Smooth muscle cell (in vitro differentiated cells): ENCODE measurements at regions not wholly inside any gene's neighbourhood (a gene's known extent, or its start where the extent isn't known, plus 50 kb on each side); places are given as distances from the start of the nearest gene placed in this dataset.

Experiments
- DNase-seq: peaks from one replicate; lab custom pipeline; 2025; ENCODE audit not compliant: unreplicated experiment; lab: John Stamatoyannopoulos, UW
- H2AFZ ChIP-seq: fragments of 200-600 bp; sonication (generic); 2 replicates; pipeline ENCODE4 v1.6.0; 2016; ENCODE audit warnings: antibody characterized with exemption, low read depth, mild to moderate bottlenecking
- H3F3A ChIP-seq: fragments of 200-600 bp; sonication (generic); 2 replicates; pipeline ENCODE4 v1.6.0; 2017; ENCODE audit warnings: antibody characterized with exemption, low read depth
- H3K27ac ChIP-seq: fragments of 200-600 bp; sonication (generic); 2 replicates; pipeline ENCODE4 v1.5.1; 2016; ENCODE audit warnings: low read depth, mild to moderate bottlenecking
- H3K27me3 ChIP-seq: fragments of 200-600 bp; sonication (generic); 2 replicates; pipeline ENCODE4 v1.6.1; 2016; ENCODE audit warnings: low read depth, mild to moderate bottlenecking
- H3K36me3 ChIP-seq: fragments of 200-600 bp; sonication (generic); 2 replicates; pipeline ENCODE4 v1.5.1; 2016; ENCODE audit warnings: low read depth
- H3K4me1 ChIP-seq: fragments of 200-600 bp; sonication (generic); 2 replicates; pipeline ENCODE4 v1.5.1; 2016; ENCODE audit warnings: low read depth
- H3K4me2 ChIP-seq: fragments of 200-600 bp; sonication (generic); 2 replicates; pipeline ENCODE4 v1.6.0; 2016; ENCODE audit warnings: mild to moderate bottlenecking
- H3K4me3 ChIP-seq: fragments of 200-600 bp; sonication (generic); 2 replicates; pipeline ENCODE4 v1.5.1; 2016; ENCODE audit warnings: mild to moderate bottlenecking
- H3K79me2 ChIP-seq: fragments of 200-600 bp; sonication (generic); 2 replicates; pipeline ENCODE4 v1.6.0; 2016; ENCODE audit warnings: low read depth, mild to moderate bottlenecking
- H3K9ac ChIP-seq: fragments of 200-600 bp; sonication (generic); 2 replicates; pipeline ENCODE4 v1.6.0; 2016; ENCODE audit warnings: low read depth
- H3K9me3 ChIP-seq: fragments of 200-600 bp; sonication (generic); replicated peaks from 2 replicates; pipeline ENCODE4 v1.5.1; 2016; ENCODE audit warnings: low read depth
- H4K20me1 ChIP-seq: fragments of 200-600 bp; sonication (generic); 2 replicates; pipeline ENCODE4 v1.6.0; 2016; ENCODE audit warnings: low read depth
- WGBS: methylation state at CpG from one replicate; pipeline ENCODE4 v1.1.7; 2016; ENCODE audit warnings: low lambda C conversion rate; 5-methylcytosine and 5-hydroxymethylcytosine counted together
- TF ChIP-seq, protein P1 (sequence below): fragments of 200-600 bp; sonication (generic); IDR thresholded peaks from 2 replicates; pipeline ENCODE4 v1.5.1; 2017; ENCODE audit warnings: borderline replicate concordance, mild to moderate bottlenecking, antibody characterized with exemption; ENCODE audit not compliant: insufficient read depth, poor library complexity, severe bottlenecking

DNA sequence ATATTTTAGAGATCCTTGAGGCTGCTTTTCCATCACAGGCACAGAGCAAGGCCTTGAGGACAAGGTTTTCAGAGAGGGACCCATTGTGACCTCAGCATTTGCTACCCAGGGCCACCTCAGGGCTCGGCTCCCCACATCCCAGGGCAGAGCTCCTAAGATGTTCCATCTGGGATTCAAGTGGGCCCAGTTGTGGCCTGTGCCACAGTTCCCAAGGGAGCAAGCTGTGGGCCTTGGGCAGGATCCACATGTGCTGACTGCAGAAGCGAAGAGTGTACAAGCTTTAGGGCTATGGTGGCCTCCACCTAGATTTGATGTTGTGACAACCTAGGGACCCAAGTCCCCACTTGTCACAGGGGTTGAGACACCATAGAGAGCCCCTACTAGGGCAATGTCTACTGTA is 608.1 kb downstream of the HACE1 start:
- Histone ChIP-seq H3K79me2 (no peaks in the 10 kb centered on the region), H2AFZ (no peak overlapping the region), H3K9me3 (no peaks in the 10 kb centered on the region), H3K27me3 (no peaks in the 10 kb centered on the region), H3K4me2 (no peak overlapping the region), H3K27ac (no peak overlapping the region), H3K4me1 (no peaks in the 10 kb centered on the region), H3K36me3 (no peaks in the 10 kb centered on the region), H3F3A (no peaks in the 10 kb centered on the region), H3K4me3 (no peak overlapping the region), H3K9ac (no peak overlapping the region), H4K20me1 (no peaks in the 10 kb centered on the region)
- TF ChIP-seq, protein P1, sequence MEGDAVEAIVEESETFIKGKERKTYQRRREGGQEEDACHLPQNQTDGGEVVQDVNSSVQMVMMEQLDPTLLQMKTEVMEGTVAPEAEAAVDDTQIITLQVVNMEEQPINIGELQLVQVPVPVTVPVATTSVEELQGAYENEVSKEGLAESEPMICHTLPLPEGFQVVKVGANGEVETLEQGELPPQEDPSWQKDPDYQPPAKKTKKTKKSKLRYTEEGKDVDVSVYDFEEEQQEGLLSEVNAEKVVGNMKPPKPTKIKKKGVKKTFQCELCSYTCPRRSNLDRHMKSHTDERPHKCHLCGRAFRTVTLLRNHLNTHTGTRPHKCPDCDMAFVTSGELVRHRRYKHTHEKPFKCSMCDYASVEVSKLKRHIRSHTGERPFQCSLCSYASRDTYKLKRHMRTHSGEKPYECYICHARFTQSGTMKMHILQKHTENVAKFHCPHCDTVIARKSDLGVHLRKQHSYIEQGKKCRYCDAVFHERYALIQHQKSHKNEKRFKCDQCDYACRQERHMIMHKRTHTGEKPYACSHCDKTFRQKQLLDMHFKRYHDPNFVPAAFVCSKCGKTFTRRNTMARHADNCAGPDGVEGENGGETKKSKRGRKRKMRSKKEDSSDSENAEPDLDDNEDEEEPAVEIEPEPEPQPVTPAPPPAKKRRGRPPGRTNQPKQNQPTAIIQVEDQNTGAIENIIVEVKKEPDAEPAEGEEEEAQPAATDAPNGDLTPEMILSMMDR = no peak
- no peak for DNase-seq
- 48% methylated on average over 2 of the region's 2 CpGs for WGBS

GRCh38 chr6:104240865-104241264 is 618.9 kb downstream of the HACE1 start:
- WGBS = 89% methylated on average over 2 of the region's 2 CpGs
- no peaks in the 10 kb centered on the region for H3F3A ChIP-seq
- no peak overlapping the region for H3K4me2 ChIP-seq
- H3K27me3 ChIP-seq = no peaks in the 10 kb centered on the region
- no peak overlapping the region for H3K4me3 ChIP-seq
- no peaks in the 10 kb centered on the region for H4K20me1 ChIP-seq
- H3K36me3 ChIP-seq = no peaks in the 10 kb centered on the region
- H3K9ac ChIP-seq = no peak overlapping the region
- no peaks in the 10 kb centered on the region for H3K4me1 ChIP-seq
- no peak for DNase-seq
- H3K9me3 ChIP-seq = no peaks in the 10 kb centered on the region
- no peak overlapping the region for H3K27ac ChIP-seq
- H3K79me2 ChIP-seq = no peaks in the 10 kb centered on the region
- no peak overlapping the region for H2AFZ ChIP-seq
- TF ChIP-seq, protein P1 = no peak

DNA sequence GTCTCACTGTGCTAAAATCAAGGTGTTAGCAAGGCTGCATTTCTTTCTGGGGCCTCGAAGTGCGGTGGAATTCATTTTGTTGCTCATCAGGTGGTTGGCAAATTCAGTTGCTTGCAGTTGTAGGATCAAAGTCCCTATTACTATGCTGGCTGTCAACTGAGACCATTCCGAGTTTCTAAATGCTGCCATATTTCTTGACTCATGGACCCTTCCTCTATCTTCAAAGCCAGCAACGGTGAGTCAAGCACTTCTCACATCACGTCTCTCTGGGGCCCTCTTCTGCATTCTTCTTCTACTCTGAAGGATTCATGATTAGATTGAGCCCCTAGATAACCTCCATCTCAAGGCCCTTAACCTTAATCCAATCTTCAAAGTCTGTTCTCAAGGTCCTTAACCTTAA is 619.7 kb downstream of the HACE1 start:
- no peak overlapping the region for H2AFZ ChIP-seq
- no peaks in the 10 kb centered on the region for H3K9me3 ChIP-seq
- H3K4me3 ChIP-seq = no peak overlapping the region
- no peaks in the 10 kb centered on the region for H3K27me3 ChIP-seq
- DNase-seq = no peak
- 71% methylated on average over 5 of the region's 5 CpGs for whole genome bisulfite sequencing
- no peak overlapping the region for H3K4me2 ChIP-seq
- H3K79me2 ChIP-seq = no peaks in the 10 kb centered on the region
- no peaks in the 10 kb centered on the region for H3F3A ChIP-seq
- no peaks in the 10 kb centered on the region for H4K20me1 ChIP-seq
- no peaks in the 10 kb centered on the region for H3K4me1 ChIP-seq
- no peak overlapping the region for H3K27ac ChIP-seq
- no peak overlapping the region for H3K9ac ChIP-seq
- H3K36me3 ChIP-seq = no peaks in the 10 kb centered on the region
- TF ChIP-seq, protein P1 = no peak

DNA sequence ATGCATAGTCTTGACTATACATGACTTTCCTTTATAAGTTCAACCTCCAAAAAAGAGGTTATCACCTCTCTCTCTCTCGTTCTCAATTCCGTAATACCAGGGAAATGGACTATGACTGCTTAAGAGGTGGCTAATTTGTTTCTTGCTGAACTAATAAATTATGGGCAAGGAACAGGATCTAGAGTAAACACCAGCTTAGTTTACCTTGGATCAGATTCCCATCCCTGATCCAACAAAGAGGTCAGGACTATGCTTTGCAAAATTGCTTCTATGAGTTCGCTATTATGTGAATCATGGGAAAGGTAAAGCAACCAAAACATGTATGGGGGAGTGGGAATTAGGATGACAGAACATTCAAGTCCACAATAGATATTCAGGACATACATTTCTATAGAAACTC is 630.7 kb downstream of the HACE1 start:
- Histone ChIP-seq H3K4me1 (no peaks in the 10 kb centered on the region), H3K79me2 (no peaks in the 10 kb centered on the region), H4K20me1 (no peaks in the 10 kb centered on the region), H3K27me3 (no peaks in the 10 kb centered on the region), H2AFZ (no peak overlapping the region), H3K9me3 (no peaks in the 10 kb centered on the region), H3F3A (no peaks in the 10 kb centered on the region), H3K4me2 (no peak overlapping the region), H3K4me3 (no peak overlapping the region), H3K9ac (no peak overlapping the region), H3K36me3 (no peaks in the 10 kb centered on the region), H3K27ac (no peak overlapping the region)
- 91% methylated on average over 3 of the region's 3 CpGs for WGBS
- no peak for DNase-seq
- TF ChIP-seq, protein P1 = no peak
